BLaER1 treated with 17β-estradiol and CSF1 and Interleukin-3, amounts not matched to agents 10 nM and 100 nM (cell line): ENCODE measurements at regions not wholly inside any gene's neighbourhood (a gene's known extent, or its start where the extent isn't known, plus 50 kb on each side); places are given as distances from the start of the nearest gene placed in this dataset.
A peak's percentile ranks its signal among the peaks of the same experiment; 100 is the strongest.

Source experiments
- H3K27ac ChIP-seq, 11 experiments: shearing (Covaris generic); formaldehyde crosslinking; 2 replicates each; pipeline ENCODE4 v1.8.1; 2022
- H3K27me3 ChIP-seq, 11 experiments: shearing (Covaris generic); formaldehyde crosslinking; 2 replicates each; pipeline ENCODE4 v1.8.1; 2022
- H3K36me3 ChIP-seq, 11 experiments: shearing (Covaris generic); formaldehyde crosslinking; 2 replicates each; pipeline ENCODE4 v1.8.1; 2022
- H3K4me1 ChIP-seq, 10 experiments: shearing (Covaris generic); formaldehyde crosslinking; 2 replicates each; pipeline ENCODE4 v1.8.1; 2022
- H3K4me2 ChIP-seq, 11 experiments: shearing (Covaris generic); formaldehyde crosslinking; 2 replicates each; pipeline ENCODE4 v1.8.1; 2022
- H3K4me3 ChIP-seq, 10 experiments: shearing (Covaris generic); formaldehyde crosslinking; 2 replicates each; pipeline ENCODE4 v1.8.1; 2022
- H3K9ac ChIP-seq, 11 experiments: shearing (Covaris generic); formaldehyde crosslinking; 2 replicates each; pipeline ENCODE4 v1.8.1; 2022
- H3K9me3 ChIP-seq, 11 experiments: shearing (Covaris generic); formaldehyde crosslinking; replicated peaks in 1 of 11; 2 replicates each; pipeline ENCODE4 v1.8.1; 2022
- H4K20me1 ChIP-seq, 11 experiments: shearing (Covaris generic); formaldehyde crosslinking; 2 replicates each; pipeline ENCODE4 v1.8.1; 2022
- Cebpa-rat ChIP-seq, 11 experiments: shearing (Covaris generic); IDR thresholded peaks; 2 replicates each; pipeline ENCODE4 v1.8.1; 2022

- Histone ChIP-seq H3K4me2 (no peak overlapping the region), H3K27ac (no peak overlapping the region), H3K9me3 (peaks cover 0 to 16% (median 0%) of the 10 kb centered on the region in 11 experiments; a peak in 2 of 22 replicates), H4K20me1 (no peaks in the 10 kb centered on the region), H3K36me3 (no peaks in the 10 kb centered on the region), H3K4me1 (peaks cover 0 to 27% (median 11%) of the 10 kb centered on the region in 10 experiments; a peak in 11 of 20 replicates), H3K4me3 (no peak overlapping the region), H3K9ac (no peak overlapping the region), H3K27me3 (no peaks in the 10 kb centered on the region)
- no peak for TF ChIP-seq Cebpa-rat (IDR thresholded peaks at IDR 0.05)
These were observed 139.7 kb downstream of the C9orf152 start for GRCh38 chr9:110068212-110068611.

GRCh38 chr9:110069326-110070248 is 138.4 kb downstream of the C9orf152 start:
- Histone ChIP-seq H3K27ac (no peak overlapping the region), H3K4me2 (no peak overlapping the region), H4K20me1 (no peaks in the 10 kb centered on the region), H3K36me3 (no peaks in the 10 kb centered on the region), H3K9ac (no peak overlapping the region), H3K4me1 (peaks cover 0 to 24% (median 9%) of the 10 kb centered on the region in 10 experiments; a peak in 11 of 20 replicates), H3K9me3 (peaks cover 0 to 16% (median 0%) of the 10 kb centered on the region in 11 experiments; a peak in 2 of 22 replicates), H3K4me3 (no peak overlapping the region), H3K27me3 (no peaks in the 10 kb centered on the region)
- TF ChIP-seq Cebpa-rat (IDR thresholded peaks at IDR 0.05) = no peak

GRCh38 chr9:110072597-110073355 is 135.2 kb downstream of the C9orf152 start:
- Histone ChIP-seq H3K36me3 (no peaks in the 10 kb centered on the region), H3K9ac (no peak overlapping the region), H3K27ac (no peak overlapping the region), H4K20me1 (no peaks in the 10 kb centered on the region; a peak in 1 of 22 replicates), H3K27me3 (no peaks in the 10 kb centered on the region), H3K4me2 (no peak overlapping the region), H3K9me3 (no peaks in the 10 kb centered on the region), H3K4me1 (no peaks in the 10 kb centered on the region), H3K4me3 (no peak overlapping the region)
- TF ChIP-seq Cebpa-rat (IDR thresholded peaks at IDR 0.05) = no peak

DNA sequence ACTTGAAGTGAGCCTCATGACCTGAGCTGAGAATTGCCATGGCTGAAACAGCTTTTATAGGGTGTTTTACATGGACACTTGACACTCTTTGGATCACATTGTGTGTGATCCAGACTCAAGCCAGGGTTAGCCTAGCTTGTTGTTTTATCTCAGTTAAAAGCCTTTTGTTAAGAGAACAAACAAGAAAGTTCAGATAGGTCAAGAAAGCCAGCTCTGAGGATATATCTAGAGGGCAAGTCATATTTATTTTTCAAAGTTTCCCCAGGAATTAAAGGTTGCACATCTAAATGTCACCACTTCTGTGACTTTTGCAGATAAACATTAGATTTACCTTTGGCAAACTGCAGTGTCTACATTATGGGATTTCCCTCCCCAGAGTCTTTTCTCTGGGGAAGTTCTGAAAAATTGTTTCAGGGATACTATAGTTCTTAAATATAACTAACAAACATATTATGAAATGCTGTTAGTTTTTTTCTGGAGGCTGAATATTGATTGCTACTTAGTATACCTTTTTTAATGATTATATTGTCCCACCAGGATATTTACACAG is 134.5 kb downstream of the C9orf152 start:
- H3K4me1 ChIP-seq = no peaks in the 10 kb centered on the region
- H3K27ac ChIP-seq = no peak overlapping the region
- no peaks in the 10 kb centered on the region for H3K9me3 ChIP-seq
- H3K4me2 ChIP-seq = no peak overlapping the region
- no peak overlapping the region for H3K4me3 ChIP-seq
- H3K36me3 ChIP-seq = no peaks in the 10 kb centered on the region
- no peak for TF ChIP-seq Cebpa-rat (IDR thresholded peaks at IDR 0.05)
- H4K20me1 ChIP-seq = no peaks in the 10 kb centered on the region; a peak in 1 of 22 replicates
- no peaks in the 10 kb centered on the region for H3K27me3 ChIP-seq
- no peak overlapping the region for H3K9ac ChIP-seq

- Histone ChIP-seq H3K36me3 (no peaks in the 10 kb centered on the region), H3K27me3 (no peaks in the 10 kb centered on the region), H3K4me2 (no peak overlapping the region), H3K27ac (no peak overlapping the region), H4K20me1 (no peaks in the 10 kb centered on the region; a peak in 1 of 22 replicates), H3K4me1 (peaks cover 8 to 12% (median 10%) of the 10 kb centered on the region in 10 experiments; a peak in 18 of 20 replicates), H3K4me3 (no peak overlapping the region), H3K9me3 (no peaks in the 10 kb centered on the region), H3K9ac (no peak overlapping the region)
- no peak for TF ChIP-seq Cebpa-rat (IDR thresholded peaks at IDR 0.05)
These were observed 130.8 kb downstream of the C9orf152 start for GRCh38 chr9:110076894-110077725.

GRCh38 chr9:110077925-110078324 is 130.0 kb downstream of the C9orf152 start:
- Histone ChIP-seq H3K4me1 (peaks cover 8 to 12% (median 10%) of the 10 kb centered on the region in 10 experiments; a peak in 18 of 20 replicates), H3K9ac (no peak overlapping the region), H3K36me3 (no peaks in the 10 kb centered on the region), H4K20me1 (no peaks in the 10 kb centered on the region; a peak in 1 of 22 replicates), H3K27me3 (no peaks in the 10 kb centered on the region), H3K9me3 (no peaks in the 10 kb centered on the region), H3K27ac (no peak overlapping the region), H3K4me2 (no peak overlapping the region), H3K4me3 (no peak overlapping the region)
- no peak for TF ChIP-seq Cebpa-rat (IDR thresholded peaks at IDR 0.05)

- H3K36me3 ChIP-seq = no peaks in the 10 kb centered on the region
- H3K4me3 ChIP-seq = no peak overlapping the region
- H3K4me2 ChIP-seq = no peak overlapping the region
- no peak for TF ChIP-seq Cebpa-rat (IDR thresholded peaks at IDR 0.05)
- H3K27me3 ChIP-seq = no peaks in the 10 kb centered on the region
- peaks cover 8 to 12% (median 10%) of the 10 kb centered on the region in 10 experiments; a peak in 18 of 20 replicates for H3K4me1 ChIP-seq
- no peak overlapping the region for H3K27ac ChIP-seq
- H3K9me3 ChIP-seq = no peaks in the 10 kb centered on the region
- H3K9ac ChIP-seq = no peak overlapping the region
- no peaks in the 10 kb centered on the region; a peak in 1 of 22 replicates for H4K20me1 ChIP-seq
These were observed 129.4 kb downstream of the C9orf152 start for GRCh38 chr9:110078604-110079003.

- no peak for TF ChIP-seq Cebpa-rat (IDR thresholded peaks at IDR 0.05)
- Histone ChIP-seq H3K27ac (no peak overlapping the region), H3K4me3 (no peak overlapping the region), H4K20me1 (no peaks in the 10 kb centered on the region; a peak in 1 of 22 replicates), H3K4me2 (peak overlapping the region; percentile 1 to 56 (median 46); a peak in 19 of 22 replicates), H3K36me3 (no peaks in the 10 kb centered on the region), H3K27me3 (no peaks in the 10 kb centered on the region), H3K9ac (no peak overlapping the region), H3K9me3 (no peaks in the 10 kb centered on the region), H3K4me1 (peaks cover 8 to 12% (median 10%) of the 10 kb centered on the region in 10 experiments; a peak in 18 of 20 replicates)
These were observed 126.6 kb downstream of the C9orf152 start for GRCh38 chr9:110081395-110081794.
